ENCODE measurements at regions not wholly inside any gene's neighbourhood (a gene's known extent, or its start where the extent isn't known, plus 50 kb on each side); places are given as distances from the start of the nearest gene placed in this dataset.

GRCh38 chr5:36444582-36445418 is 143.1 kb upstream of the RANBP3L start:
- Histone ChIP-seq H3K4me1 (ENCODE audit: low read depth) (peaks cover 7% of the 10 kb centered on the region), H3K27me3 (no peaks in the 10 kb centered on the region), H3K36me3 (no peaks in the 10 kb centered on the region), H3K4me3 (no peak overlapping the region), H3K27ac (no peak overlapping the region), H3K9me3 (ENCODE audit: low read depth) (no peaks in the 10 kb centered on the region)
- TF ChIP-seq, protein P1, sequence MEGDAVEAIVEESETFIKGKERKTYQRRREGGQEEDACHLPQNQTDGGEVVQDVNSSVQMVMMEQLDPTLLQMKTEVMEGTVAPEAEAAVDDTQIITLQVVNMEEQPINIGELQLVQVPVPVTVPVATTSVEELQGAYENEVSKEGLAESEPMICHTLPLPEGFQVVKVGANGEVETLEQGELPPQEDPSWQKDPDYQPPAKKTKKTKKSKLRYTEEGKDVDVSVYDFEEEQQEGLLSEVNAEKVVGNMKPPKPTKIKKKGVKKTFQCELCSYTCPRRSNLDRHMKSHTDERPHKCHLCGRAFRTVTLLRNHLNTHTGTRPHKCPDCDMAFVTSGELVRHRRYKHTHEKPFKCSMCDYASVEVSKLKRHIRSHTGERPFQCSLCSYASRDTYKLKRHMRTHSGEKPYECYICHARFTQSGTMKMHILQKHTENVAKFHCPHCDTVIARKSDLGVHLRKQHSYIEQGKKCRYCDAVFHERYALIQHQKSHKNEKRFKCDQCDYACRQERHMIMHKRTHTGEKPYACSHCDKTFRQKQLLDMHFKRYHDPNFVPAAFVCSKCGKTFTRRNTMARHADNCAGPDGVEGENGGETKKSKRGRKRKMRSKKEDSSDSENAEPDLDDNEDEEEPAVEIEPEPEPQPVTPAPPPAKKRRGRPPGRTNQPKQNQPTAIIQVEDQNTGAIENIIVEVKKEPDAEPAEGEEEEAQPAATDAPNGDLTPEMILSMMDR (IDR thresholded peaks at IDR 0.05; ENCODE audit: low read depth, low read length) = no peak
- peak in 1 of 2 donors; percentile 46 for DNase-seq (ENCODE audit: low read depth in 1 of 2, low spot score in 1 of 2)

GRCh38 chr5:36447776-36448175 is 146.1 kb upstream of the RANBP3L start:
- DNase-seq (ENCODE audit: low read depth in 1 of 2, low spot score in 1 of 2) = no peak
- Histone ChIP-seq H3K4me3 (no peak overlapping the region), H3K9me3 (ENCODE audit: low read depth) (no peaks in the 10 kb centered on the region), H3K27ac (no peak overlapping the region), H3K4me1 (ENCODE audit: low read depth) (no peaks in the 10 kb centered on the region), H3K36me3 (no peaks in the 10 kb centered on the region), H3K27me3 (no peaks in the 10 kb centered on the region)
- TF ChIP-seq, protein P1 (IDR thresholded peaks at IDR 0.05; ENCODE audit: low read depth, low read length) = no peak

- no peaks in the 10 kb centered on the region for H3K9me3 ChIP-seq (ENCODE audit: low read depth)
- no peaks in the 10 kb centered on the region for H3K36me3 ChIP-seq
- no peak for DNase-seq (ENCODE audit: low read depth in 1 of 2, low spot score in 1 of 2)
- no peak overlapping the region for H3K27ac ChIP-seq
- H3K27me3 ChIP-seq = no peaks in the 10 kb centered on the region
- H3K4me1 ChIP-seq (ENCODE audit: low read depth) = no peaks in the 10 kb centered on the region
- TF ChIP-seq, protein P1 (IDR thresholded peaks at IDR 0.05; ENCODE audit: low read depth, low read length) = no peak
- H3K4me3 ChIP-seq = no peak overlapping the region
Observed at GRCh38 chr5:36450229-36451014, 148.7 kb upstream of the RANBP3L start.

DNA sequence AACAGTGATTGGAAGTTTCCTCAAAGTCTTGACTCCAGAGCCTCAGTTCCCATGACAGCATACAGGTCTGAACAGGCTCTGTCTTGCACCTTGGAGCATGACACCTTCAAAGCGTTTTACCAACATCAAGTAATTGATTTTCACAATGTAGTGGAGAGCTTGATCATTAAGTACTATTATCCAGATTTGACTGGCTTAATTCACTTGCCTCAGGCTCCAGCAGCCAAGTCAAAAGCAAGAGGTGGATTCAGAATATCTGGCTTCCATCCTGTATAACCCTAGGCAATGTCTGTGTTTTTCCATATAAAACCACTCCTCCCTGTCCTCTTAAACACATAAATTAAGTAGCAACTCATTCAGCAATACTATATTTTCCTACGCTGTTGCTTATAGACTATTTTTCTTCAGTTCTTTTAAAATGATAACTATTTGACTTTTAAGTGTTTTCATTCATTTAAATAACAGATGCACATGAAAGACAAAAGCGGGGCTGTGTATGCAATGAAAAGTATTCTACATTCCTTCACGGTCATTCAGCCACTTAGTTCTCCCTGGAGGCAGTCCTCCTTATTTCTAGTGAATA is 150.8 kb upstream of the RANBP3L start:
- Histone ChIP-seq H3K4me1 (ENCODE audit: low read depth) (no peaks in the 10 kb centered on the region), H3K27ac (no peak overlapping the region), H3K36me3 (no peaks in the 10 kb centered on the region)

More for the DNA sequence above, 150.8 kb upstream of the RANBP3L start:
- TF ChIP-seq, protein P1 (IDR thresholded peaks at IDR 0.05; ENCODE audit: low read depth, low read length) = no peak
- Histone ChIP-seq H3K27me3 (no peaks in the 10 kb centered on the region), H3K4me3 (no peak overlapping the region), H3K9me3 (ENCODE audit: low read depth) (no peaks in the 10 kb centered on the region)
- no peak for DNase-seq (ENCODE audit: low read depth in 1 of 2, low spot score in 1 of 2)
